ENCODE measurements at regions not wholly inside any gene's neighbourhood (a gene's known extent, or its start where the extent isn't known, plus 50 kb on each side); places are given as distances from the start of the nearest gene placed in this dataset.
A peak's percentile ranks its signal among the peaks of the same experiment; 100 is the strongest.
"Not testable (repeated sequence)": the region's sequence is repeated elsewhere in the genome, so short reads cannot be mapped to it uniquely, and the experiment has no call there.

- no peak for DNase-seq
These were observed 51.0 kb upstream of the RCBTB2 start for GRCh38 chr13:48583859-48584311.

DNA sequence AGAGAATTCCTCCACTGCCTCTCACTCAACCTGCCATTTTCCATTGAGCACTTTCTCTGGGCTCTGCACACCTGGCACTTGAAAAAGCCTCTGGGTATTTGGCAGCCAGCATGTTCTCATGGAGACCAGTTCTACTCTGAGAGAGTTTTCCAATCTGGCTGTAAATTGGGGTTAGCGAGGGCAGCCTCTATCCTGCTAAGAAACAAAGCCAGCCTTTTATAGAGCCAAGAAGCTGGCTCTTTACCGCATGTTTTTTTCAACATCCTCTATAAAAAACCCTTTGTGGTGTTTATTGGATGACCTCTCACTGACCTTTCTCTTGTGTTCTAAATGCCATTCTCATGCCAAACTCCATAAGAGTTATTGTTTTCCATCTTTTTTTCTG is 52.6 kb upstream of the RCBTB2 start:
- peak; percentile 42 for DNase-seq

DNA sequence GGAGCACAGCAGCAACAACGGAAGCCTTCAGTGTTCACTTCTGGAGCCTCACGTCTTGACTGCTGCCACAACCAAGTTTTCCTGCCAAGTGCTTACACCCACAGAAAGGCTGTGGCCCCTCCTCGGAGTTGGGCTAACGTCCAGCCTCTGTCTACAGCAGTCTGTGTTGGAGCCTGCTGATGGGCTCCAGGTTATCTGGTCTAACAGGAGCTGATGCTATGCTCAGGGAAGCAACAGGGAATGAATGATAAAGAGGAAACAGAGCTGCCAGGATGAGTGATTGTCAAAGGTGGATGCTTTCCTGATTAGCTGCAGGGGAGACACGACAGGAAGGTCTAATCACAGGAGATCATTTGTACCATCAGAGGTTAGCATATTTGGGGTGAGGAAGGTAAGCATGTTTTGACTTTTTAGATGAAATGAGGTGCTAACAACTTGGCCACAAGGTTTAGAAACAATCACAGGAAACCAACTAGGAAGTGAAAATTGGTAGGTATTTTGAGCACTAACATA is 53.8 kb upstream of the RCBTB2 start:
- DNase-seq = no peak

- no peak for DNase-seq
These were observed 55.2 kb upstream of the RCBTB2 start for GRCh38 chr13:48588120-48588519.

- DNase-seq = no peak
These were observed 57.4 kb upstream of the RCBTB2 start for GRCh38 chr13:48590141-48590901.

DNA sequence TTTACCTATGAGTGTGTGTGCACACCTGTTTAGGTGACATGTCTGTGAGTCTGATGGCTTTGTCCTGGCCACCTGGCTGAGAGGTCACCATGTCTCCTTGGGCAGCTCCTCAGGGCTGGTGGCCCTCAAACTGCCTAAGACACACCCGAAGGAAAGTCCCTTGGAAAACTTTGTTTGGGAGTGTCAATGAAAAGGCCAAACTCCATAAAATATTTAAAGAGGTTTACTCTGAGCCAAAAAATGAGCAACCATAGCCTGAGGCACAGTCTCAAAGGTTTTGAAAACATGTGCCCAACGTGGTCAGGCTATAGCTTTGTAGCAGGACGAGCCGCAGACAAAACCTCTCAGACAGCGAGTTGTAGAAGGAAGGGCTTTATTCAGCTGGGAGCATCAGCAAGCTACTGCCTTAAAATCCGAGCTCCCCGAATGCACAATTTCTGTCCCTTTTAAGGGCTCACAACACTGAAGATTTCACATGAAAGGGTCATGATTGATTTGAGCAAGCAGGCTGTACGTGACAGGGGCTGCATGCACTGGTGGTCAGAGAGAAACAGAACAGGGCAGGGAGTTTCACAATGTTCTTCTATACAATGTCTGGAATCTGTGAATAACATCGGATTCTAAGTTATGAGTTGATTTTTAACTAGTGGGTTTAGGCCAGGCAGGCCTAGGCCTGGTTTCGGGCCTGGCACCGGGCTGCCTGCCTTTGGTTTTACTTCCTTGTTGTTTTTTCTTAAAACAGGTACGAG is 58.4 kb upstream of the RCBTB2 start:
- DNase-seq = not testable (repeated sequence)

GRCh38 chr13:48591889-48592687 is 59.2 kb upstream of the RCBTB2 start:
- DNase-seq = no peak

- no peak for DNase-seq
These were observed 59.8 kb upstream of the RCBTB2 start for GRCh38 chr13:48592688-48593049.

- DNase-seq = no peak
These were observed 60.2 kb upstream of the CYSLTR2 start for GRCh38 chr13:48593536-48593935.

GRCh38 chr13:48594096-48594815 is 59.5 kb upstream of the CYSLTR2 start:
- DNase-seq = no peak

GRCh38 chr13:48595431-48596429 is 58.0 kb upstream of the CYSLTR2 start:
- peak; percentile 28 for DNase-seq

DNA sequence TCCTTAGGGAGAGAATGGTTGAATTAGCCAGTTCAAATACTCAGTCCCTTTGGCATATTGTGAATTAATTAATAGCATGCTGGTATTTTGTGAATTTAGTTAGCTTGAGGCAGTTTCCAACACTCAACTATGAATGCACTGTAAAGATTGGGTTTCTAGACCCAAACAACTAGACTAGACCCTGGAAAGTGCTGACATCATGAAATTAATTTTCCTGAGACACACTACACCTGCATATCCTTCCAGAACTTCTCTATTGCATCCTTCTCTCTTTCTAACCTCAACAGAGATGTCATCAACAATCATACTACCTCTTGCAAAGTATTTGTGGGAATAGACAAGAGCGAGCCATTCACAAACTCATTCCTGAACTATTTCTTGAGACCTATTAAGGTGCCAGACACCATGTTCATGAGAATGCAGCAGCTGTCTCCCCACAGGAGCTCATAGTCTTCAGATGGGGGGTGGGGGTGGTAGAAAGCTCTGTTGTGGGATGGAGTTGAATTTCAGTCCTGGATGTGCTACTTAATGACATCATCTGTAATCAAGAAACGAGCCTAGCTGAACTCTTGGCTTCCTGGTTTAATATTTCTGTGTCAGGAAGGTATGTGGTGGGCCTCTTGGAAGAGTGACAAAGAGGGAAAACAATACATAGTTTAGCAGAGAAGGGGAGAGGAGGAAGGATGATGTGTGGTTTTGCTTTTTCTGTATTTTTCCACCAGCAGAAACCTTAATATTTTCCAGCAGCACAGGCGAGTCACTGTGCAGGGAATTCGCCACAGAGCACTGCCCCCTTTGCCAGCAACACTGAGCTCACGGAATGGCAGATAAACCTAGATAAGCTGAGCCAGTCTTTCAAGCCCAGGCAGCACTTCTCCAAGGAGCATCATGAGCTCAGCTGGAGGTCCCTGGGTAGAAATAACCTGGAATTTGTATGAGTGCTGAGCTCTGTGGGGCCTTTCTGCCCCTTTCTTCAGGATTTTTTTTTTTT is 53.1 kb upstream of the CYSLTR2 start:
- peak; percentile 74 for DNase-seq

GRCh38 chr13:48602296-48603016 is 51.3 kb upstream of the CYSLTR2 start:
- DNase-seq = no peak

DNA sequence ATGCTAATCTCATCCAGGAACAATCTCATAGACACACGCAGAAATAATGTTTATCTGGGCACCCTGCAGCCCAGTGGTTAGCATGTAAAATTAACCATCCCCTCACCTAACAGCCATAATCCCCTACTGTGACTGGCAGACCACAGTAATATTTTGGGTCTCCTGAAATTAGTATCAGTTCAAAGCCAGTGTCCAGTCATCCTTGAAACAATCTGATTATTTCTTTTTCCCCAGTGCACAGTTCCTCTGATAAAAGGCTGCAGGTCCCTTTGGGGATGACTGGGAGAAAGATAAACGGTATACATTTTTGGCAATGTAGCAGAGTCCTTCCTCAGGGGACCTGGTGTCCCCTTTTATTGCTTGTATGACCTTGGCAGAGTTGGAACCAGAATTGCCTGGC is 50.4 kb upstream of the CYSLTR2 start:
- no peak for DNase-seq
